ENCODE measurements at regions not wholly inside any gene's neighbourhood (a gene's known extent, or its start where the extent isn't known, plus 50 kb on each side); places are given as distances from the start of the nearest gene placed in this dataset.

DNA sequence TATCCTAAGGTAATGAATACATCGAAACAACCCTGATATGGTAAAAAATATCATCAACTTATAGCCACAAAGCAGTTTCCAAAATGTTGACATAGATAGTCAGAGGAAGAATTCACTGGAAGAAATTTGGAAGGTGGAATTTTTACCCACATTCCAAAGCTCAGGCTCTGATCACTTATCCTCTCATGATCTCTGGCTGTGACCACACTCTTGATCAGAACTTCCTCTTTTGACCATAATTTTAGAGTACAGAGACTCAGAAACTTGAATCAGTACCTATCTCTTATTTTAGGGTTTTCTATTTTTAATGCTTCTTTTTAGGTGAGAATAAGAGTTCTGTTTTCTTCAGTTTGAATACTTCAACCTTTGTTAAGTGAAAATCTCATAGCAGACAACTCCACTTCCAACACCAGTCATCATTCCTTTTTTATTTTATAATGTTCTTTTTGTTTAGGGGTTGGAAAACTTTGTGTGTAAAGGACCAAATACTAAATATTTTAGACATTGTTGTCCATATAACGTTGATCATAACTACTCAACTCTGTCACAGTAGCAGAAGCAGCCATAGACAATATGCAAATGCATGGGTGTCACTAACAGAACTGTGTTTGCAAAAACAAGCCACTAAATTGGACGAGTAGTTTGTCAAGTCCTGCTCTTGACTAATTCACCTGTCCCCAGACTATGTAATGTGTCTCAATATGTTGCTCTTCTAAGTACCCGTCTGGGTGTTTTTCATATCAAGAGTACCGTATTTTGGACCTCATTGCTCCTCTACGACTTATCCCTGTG is 891.6 kb upstream of the CRIM1 start:
- TF ChIP-seq, protein P1, sequence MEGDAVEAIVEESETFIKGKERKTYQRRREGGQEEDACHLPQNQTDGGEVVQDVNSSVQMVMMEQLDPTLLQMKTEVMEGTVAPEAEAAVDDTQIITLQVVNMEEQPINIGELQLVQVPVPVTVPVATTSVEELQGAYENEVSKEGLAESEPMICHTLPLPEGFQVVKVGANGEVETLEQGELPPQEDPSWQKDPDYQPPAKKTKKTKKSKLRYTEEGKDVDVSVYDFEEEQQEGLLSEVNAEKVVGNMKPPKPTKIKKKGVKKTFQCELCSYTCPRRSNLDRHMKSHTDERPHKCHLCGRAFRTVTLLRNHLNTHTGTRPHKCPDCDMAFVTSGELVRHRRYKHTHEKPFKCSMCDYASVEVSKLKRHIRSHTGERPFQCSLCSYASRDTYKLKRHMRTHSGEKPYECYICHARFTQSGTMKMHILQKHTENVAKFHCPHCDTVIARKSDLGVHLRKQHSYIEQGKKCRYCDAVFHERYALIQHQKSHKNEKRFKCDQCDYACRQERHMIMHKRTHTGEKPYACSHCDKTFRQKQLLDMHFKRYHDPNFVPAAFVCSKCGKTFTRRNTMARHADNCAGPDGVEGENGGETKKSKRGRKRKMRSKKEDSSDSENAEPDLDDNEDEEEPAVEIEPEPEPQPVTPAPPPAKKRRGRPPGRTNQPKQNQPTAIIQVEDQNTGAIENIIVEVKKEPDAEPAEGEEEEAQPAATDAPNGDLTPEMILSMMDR (IDR thresholded peaks at IDR 0.05) = no peak
- TF ChIP-seq POLR2AphosphoS5 (IDR thresholded peaks at IDR 0.05) (no peak), POLR2A (IDR thresholded peaks at IDR 0.05) (no peak)

Measured in prostate gland (tissue), 2 donors.